ENCODE measurements at regions not wholly inside any gene's neighbourhood (a gene's known extent, or its start where the extent isn't known, plus 50 kb on each side); places are given as distances from the start of the nearest gene placed in this dataset.

DNA sequence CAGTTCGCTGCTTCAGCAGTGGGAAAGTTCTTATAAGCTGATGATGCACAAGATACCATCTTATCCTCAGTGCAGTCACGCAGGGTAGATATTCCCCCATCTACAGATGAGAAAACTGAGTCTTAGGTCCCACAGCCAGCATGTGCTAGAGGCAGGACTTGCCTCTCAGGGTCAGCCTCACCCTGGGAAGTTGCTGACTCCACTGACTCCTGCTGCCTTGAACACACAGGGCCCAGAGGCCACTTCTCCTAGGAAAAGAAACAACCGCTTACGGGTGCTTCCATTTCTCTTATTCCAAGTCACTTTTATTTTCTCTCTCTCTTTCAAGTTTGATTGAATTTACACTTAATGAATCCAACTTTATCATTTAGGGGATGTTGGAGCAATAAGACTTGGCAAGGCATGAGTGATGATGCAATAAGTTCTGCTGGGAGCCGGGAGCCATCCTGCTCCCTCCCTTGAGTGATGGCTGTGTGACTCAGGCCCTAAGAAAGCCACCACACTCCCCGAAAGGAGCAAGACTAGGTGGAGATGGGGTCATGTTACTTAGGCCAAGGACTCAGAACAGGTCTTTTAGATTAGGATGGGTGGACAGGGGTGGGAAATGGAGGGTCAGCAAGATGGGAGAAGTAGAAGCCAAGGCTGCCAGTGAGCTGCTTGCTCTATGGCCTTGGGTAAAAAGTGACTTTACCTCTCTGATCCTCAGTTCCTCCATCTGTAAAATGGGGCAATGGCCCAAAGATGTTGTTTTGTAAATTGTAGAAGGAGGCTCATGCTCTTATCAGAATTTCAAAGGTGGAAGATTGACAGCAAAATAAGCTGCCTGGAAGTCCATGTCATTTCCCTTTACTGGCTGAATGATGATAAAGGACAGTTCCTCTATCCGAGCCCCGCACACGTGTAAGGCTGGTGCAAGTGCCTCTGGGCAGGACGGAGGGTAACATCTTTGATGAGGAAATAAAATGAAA is 67.4 kb upstream of the ZNF618 start:
- H3K9me2 ChIP-seq, result no peaks in the 10 kb centered on the region
- H3K79me2 ChIP-seq (ENCODE audit: insufficient read depth), result no peaks in the 10 kb centered on the region
- H3K4me1 ChIP-seq (ENCODE audit: control insufficient read depth in 1 of 2, insufficient read depth in 2 of 2, low read depth in 1 of 2, low read length in 1 of 2), result peaks cover 0 to 5% of the 10 kb centered on the region in 2 experiments; a peak in 1 of 4 replicates
- H3K27ac ChIP-seq (ENCODE audit: low read depth in 2 of 2, low read length in 1 of 2), result no peak overlapping the region
- H3K4me3 ChIP-seq (ENCODE audit: low read depth in 2 of 2, low read length in 1 of 2), result no peak overlapping the region
- H2AFZ ChIP-seq (ENCODE audit: low read depth), result peak overlapping the region; percentile 35; the same call in 1 of the 2 replicates
- H4K20me1 ChIP-seq (ENCODE audit: insufficient read depth), result no peaks in the 10 kb centered on the region
- H3F3A ChIP-seq (replicated peaks; ENCODE audit: insufficient read depth), result no peaks in the 10 kb centered on the region
- 77% methylated on average over 10 of the region's 10 CpGs for WGBS (ENCODE audit: low lambda C conversion rate)
- H3K9ac ChIP-seq, result no peak overlapping the region
- H3K9me3 ChIP-seq, result no peaks in the 10 kb centered on the region
- ChIA-PET CTCF (interaction anchor here (0.8 to 3.8 kb wide), 48 partner anchors 8 to 483 kb away, joined by 3 to 26 read pairs (median 5); partner anchors contain the start of genes AMBP and ZNF618), POLR2A (interaction anchor here (1.1 kb wide), 1 partner anchor 68 kb away, joined by 3 read pairs; the partner anchor contains the start of gene ZNF618)
- peaks cover 7% of the 10 kb centered on the region; the same call in 1 of the 2 replicates for H3K27me3 ChIP-seq (ENCODE audit: insufficient read depth)
- no peak overlapping the region for H3K4me2 ChIP-seq
- TF ChIP-seq NFIC (IDR thresholded peaks at IDR 0.05; ENCODE audit: borderline replicate concordance), result peak; percentile 33; the same call in 1 of the 2 replicates
- TF ChIP-seq, protein P1, sequence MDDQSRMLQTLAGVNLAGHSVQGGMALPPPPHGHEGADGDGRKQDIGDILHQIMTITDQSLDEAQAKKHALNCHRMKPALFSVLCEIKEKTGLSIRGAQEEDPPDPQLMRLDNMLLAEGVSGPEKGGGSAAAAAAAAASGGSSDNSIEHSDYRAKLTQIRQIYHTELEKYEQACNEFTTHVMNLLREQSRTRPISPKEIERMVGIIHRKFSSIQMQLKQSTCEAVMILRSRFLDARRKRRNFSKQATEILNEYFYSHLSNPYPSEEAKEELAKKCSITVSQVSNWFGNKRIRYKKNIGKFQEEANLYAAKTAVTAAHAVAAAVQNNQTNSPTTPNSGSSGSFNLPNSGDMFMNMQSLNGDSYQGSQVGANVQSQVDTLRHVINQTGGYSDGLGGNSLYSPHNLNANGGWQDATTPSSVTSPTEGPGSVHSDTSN (IDR thresholded peaks at IDR 0.05), result peak; percentile 41; the same call in 1 of the 2 replicates
- TF ChIP-seq EZH2phosphoT487 (IDR thresholded peaks at IDR 0.05; ENCODE audit: borderline replicate concordance, low read depth), result no peak
- no peak for DNase-seq
- no peaks in the 10 kb centered on the region for H3K36me3 ChIP-seq (replicated peaks in 1 of 2; ENCODE audit: control insufficient read depth in 1 of 2, insufficient read depth in 2 of 2, low read length in 1 of 2)

DNA sequence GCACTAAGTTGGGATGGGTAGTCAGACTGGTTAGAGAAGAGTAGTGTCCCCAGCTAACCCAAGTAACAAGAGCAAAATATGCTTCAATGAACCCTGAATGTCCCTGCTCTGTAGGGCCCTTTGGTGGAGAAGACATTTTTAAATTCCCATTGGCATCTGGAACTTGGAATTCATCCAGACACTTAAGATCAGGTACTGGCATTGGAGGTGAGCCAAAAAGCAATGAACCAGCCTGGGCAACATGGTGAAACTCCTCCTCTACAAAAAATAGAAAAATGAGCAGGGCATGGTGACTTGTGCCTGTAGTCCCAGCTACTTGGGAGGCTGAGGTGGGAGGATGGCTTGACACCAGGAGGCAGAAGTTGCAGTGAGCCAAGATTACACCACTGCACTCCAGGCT is 58.9 kb upstream of the ZNF618 start:
- Histone ChIP-seq H3K4me3 (ENCODE audit: low read depth in 2 of 2, low read length in 1 of 2) (no peak overlapping the region), H3F3A (replicated peaks; ENCODE audit: insufficient read depth) (no peaks in the 10 kb centered on the region), H3K36me3 (replicated peaks in 1 of 2; ENCODE audit: control insufficient read depth in 1 of 2, insufficient read depth in 2 of 2, low read length in 1 of 2) (peaks cover 0 to 3% of the 10 kb centered on the region in 2 experiments), H3K79me2 (ENCODE audit: insufficient read depth) (no peaks in the 10 kb centered on the region), H3K9me2 (no peaks in the 10 kb centered on the region), H3K27me3 (ENCODE audit: insufficient read depth) (peaks cover 7% of the 10 kb centered on the region; the same call in 1 of the 2 replicates), H3K9me3 (peaks cover 12% of the 10 kb centered on the region), H2AFZ (ENCODE audit: low read depth) (no peak overlapping the region), H4K20me1 (ENCODE audit: insufficient read depth) (no peaks in the 10 kb centered on the region), H3K9ac (no peak overlapping the region), H3K4me2 (no peak overlapping the region), H3K27ac (ENCODE audit: low read depth in 2 of 2, low read length in 1 of 2) (no peak overlapping the region), H3K4me1 (ENCODE audit: control insufficient read depth in 1 of 2, insufficient read depth in 2 of 2, low read depth in 1 of 2, low read length in 1 of 2) (no peaks in the 10 kb centered on the region)
- TF ChIP-seq TCF12 (IDR thresholded peaks at IDR 0.05) (no peak), CHD2 (IDR thresholded peaks at IDR 0.05; ENCODE audit: low read length, partially characterized antibody) (no peak), NFIC (IDR thresholded peaks at IDR 0.05; ENCODE audit: borderline replicate concordance) (no peak), RXRA (IDR thresholded peaks at IDR 0.05; ENCODE audit: borderline replicate concordance, low read depth) (no peak), MEF2A (IDR thresholded peaks at IDR 0.05; ENCODE audit: borderline replicate concordance, low read depth) (no peak), GABPA (IDR thresholded peaks at IDR 0.05; ENCODE audit: low read depth) (no peak), MXI1 (IDR thresholded peaks at IDR 0.05; ENCODE audit: low read depth, low read length) (no peak), ELF1 (IDR thresholded peaks at IDR 0.05) (no peak), TEAD4 (IDR thresholded peaks at IDR 0.05; ENCODE audit: borderline replicate concordance, insufficient read depth) (no peak)
- TF ChIP-seq, protein P2, sequence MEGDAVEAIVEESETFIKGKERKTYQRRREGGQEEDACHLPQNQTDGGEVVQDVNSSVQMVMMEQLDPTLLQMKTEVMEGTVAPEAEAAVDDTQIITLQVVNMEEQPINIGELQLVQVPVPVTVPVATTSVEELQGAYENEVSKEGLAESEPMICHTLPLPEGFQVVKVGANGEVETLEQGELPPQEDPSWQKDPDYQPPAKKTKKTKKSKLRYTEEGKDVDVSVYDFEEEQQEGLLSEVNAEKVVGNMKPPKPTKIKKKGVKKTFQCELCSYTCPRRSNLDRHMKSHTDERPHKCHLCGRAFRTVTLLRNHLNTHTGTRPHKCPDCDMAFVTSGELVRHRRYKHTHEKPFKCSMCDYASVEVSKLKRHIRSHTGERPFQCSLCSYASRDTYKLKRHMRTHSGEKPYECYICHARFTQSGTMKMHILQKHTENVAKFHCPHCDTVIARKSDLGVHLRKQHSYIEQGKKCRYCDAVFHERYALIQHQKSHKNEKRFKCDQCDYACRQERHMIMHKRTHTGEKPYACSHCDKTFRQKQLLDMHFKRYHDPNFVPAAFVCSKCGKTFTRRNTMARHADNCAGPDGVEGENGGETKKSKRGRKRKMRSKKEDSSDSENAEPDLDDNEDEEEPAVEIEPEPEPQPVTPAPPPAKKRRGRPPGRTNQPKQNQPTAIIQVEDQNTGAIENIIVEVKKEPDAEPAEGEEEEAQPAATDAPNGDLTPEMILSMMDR (IDR thresholded peaks at IDR 0.05), result no peak
- TF ChIP-seq, protein P3, sequence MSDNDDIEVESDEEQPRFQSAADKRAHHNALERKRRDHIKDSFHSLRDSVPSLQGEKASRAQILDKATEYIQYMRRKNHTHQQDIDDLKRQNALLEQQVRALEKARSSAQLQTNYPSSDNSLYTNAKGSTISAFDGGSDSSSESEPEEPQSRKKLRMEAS (IDR thresholded peaks at IDR 0.05; ENCODE audit: low read depth), result no peak
- TF ChIP-seq, protein P4, sequence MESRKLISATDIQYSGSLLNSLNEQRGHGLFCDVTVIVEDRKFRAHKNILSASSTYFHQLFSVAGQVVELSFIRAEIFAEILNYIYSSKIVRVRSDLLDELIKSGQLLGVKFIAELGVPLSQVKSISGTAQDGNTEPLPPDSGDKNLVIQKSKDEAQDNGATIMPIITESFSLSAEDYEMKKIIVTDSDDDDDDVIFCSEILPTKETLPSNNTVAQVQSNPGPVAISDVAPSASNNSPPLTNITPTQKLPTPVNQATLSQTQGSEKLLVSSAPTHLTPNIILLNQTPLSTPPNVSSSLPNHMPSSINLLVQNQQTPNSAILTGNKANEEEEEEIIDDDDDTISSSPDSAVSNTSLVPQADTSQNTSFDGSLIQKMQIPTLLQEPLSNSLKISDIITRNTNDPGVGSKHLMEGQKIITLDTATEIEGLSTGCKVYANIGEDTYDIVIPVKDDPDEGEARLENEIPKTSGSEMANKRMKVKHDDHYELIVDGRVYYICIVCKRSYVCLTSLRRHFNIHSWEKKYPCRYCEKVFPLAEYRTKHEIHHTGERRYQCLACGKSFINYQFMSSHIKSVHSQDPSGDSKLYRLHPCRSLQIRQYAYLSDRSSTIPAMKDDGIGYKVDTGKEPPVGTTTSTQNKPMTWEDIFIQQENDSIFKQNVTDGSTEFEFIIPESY (IDR thresholded peaks at IDR 0.05; ENCODE audit: borderline replicate concordance, low read depth), result no peak
- ChIA-PET CTCF (interaction anchor here (2.6 kb wide), 1 partner anchor 10 kb away, joined by 15 read pairs; no protein-coding TSS in a partner anchor), POLR2A (no interaction called here)
- no peak for DNase-seq
